ENCODE measurements at regions not wholly inside any gene's neighbourhood (a gene's known extent, or its start where the extent isn't known, plus 50 kb on each side); places are given as distances from the start of the nearest gene placed in this dataset.

DNA sequence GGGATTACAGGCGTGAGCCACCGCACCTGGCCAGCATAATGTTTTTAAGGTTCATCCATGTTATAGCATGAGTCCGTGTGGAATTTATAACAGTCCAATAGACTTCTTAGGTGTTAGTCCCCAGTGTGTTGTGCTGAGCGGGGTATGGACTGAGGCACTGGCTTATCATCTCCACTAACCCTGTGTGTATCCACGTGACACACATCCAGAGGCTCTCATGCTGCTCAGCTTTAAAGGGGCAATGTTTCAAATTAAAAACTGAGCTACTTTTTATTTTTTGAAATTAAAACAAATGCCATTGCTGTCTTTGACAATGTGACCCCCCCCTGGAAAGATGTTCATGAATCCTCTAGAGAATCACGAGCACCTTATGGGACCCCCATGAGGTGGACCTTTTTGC lies 54.3 kb upstream of the TRERF1 start:
- no peak for TF ChIP-seq CTCF (IDR thresholded peaks at IDR 0.05; ENCODE audit: low read depth, low read length, missing control alignments)
- no peak for DNase-seq (ENCODE audit: extremely low read depth, low read depth)
- no peak overlapping the region for H3K4me3 ChIP-seq (replicated peaks; ENCODE audit: low read depth, low read length)

DNA sequence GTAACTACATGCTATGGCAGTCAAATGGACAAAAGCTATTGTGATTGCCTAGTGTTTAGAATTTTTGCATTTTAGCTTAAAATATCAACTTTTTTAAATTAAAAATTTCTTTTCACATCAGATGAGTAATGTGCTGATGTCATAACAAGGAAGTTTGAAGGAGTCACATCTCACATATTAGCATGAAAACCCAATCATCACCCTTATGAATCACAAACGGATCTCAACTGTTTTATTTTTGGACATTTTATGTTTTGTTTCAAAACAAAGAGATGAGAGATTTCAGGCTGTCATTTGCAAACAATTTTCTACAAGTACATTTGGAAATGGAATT lies 53.6 kb upstream of the TRERF1 start:
- DNase-seq (ENCODE audit: extremely low read depth, low read depth), result no peak
- H3K4me3 ChIP-seq (replicated peaks; ENCODE audit: low read depth, low read length), result no peak overlapping the region
- no peak for TF ChIP-seq CTCF (IDR thresholded peaks at IDR 0.05; ENCODE audit: low read depth, low read length, missing control alignments)

- DNase-seq (ENCODE audit: extremely low read depth, low read depth), result no peak
- H3K4me3 ChIP-seq (replicated peaks; ENCODE audit: low read depth, low read length), result no peak overlapping the region
- TF ChIP-seq CTCF (IDR thresholded peaks at IDR 0.05; ENCODE audit: low read depth, low read length, missing control alignments), result no peak
Observed at GRCh38 chr6:42503894-42504293, 52.2 kb upstream of the TRERF1 start.

DNA sequence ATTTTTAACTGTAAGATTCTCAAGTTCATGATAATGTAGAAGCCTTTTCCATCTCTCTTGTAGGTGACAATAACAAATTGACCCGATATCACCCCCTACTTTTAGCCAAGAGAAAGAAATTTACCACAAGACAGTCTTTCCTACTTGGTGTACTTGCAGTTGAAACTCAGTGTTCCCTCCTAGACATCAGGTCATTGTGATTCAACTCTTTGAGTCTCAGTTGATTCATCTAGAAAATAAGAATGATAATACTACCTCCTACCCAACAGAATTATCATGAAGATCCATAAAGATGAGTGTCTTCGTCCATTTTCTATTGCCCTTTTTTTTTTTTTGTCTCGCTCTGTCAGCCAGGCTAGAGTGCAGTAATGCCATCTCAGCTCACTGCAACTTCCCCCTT lies 51.3 kb upstream of the TRERF1 start:
- TF ChIP-seq CTCF (IDR thresholded peaks at IDR 0.05; ENCODE audit: low read depth, low read length, missing control alignments), result no peak
- no peak overlapping the region for H3K4me3 ChIP-seq (replicated peaks; ENCODE audit: low read depth, low read length)
- no peak for DNase-seq (ENCODE audit: extremely low read depth, low read depth)

- no peak for DNase-seq (ENCODE audit: extremely low read depth, low read depth)
- TF ChIP-seq CTCF (IDR thresholded peaks at IDR 0.05; ENCODE audit: low read depth, low read length, missing control alignments), result no peak
- H3K4me3 ChIP-seq (replicated peaks; ENCODE audit: low read depth, low read length), result no peak overlapping the region
Observed at GRCh38 chr6:42502127-42502526, 50.4 kb upstream of the TRERF1 start.

Measured in HFF-Myc (cell line).